Neutrophil (primary cell): ENCODE measurements at regions not wholly inside any gene's neighbourhood (a gene's known extent, or its start where the extent isn't known, plus 50 kb on each side); places are given as distances from the start of the nearest gene placed in this dataset.

ENCODE experiments used
- H3K27ac ChIP-seq: fragments of 200-600 bp; sonication (generic); 2 replicates; pipeline ENCODE4 v1.5.1; 2016; ENCODE audit warnings: mild to moderate bottlenecking, moderate library complexity
- H3K27me3 ChIP-seq: fragments of 200-600 bp; sonication (generic); 2 replicates; pipeline ENCODE4 v1.6.0; 2016; ENCODE audit warnings: mild to moderate bottlenecking
- H3K36me3 ChIP-seq: fragments of 200-600 bp; sonication (generic); 2 replicates; pipeline ENCODE4 v1.5.1; 2017
- H3K4me1 ChIP-seq, 2 experiments: fragments of 200-600 bp in 1 of 2; sonication (generic) in 1 of 2; 1 replicate in 1 of 2; 2 replicates in 1 of 2; pipeline versions ENCODE4 v1.5.1 to v1.6.1; 2013 to 2016; ENCODE audit warnings: low read depth in 1 of 2, low read length in 1 of 2, mild to moderate bottlenecking in 1 of 2, moderate library complexity in 1 of 2; ENCODE audit not compliant: control insufficient read depth in 1 of 2, insufficient read depth in 1 of 2
- H3K4me3 ChIP-seq, 2 experiments: fragments of 200-600 bp in 1 of 2; sonication (generic) in 1 of 2; 1 replicate in 1 of 2; 2 replicates in 1 of 2; pipeline ENCODE4 v1.5.1; 2013 to 2016; ENCODE audit warnings: low read depth in 1 of 2, low read length in 1 of 2, mild to moderate bottlenecking in 1 of 2, moderate library complexity in 1 of 2
- H3K9me3 ChIP-seq: fragments of 200-600 bp; sonication (generic); 2 replicates; pipeline ENCODE4 v1.5.1; 2016
- TF ChIP-seq, protein P1 (sequence below): fragments of 200-600 bp; sonication (generic); IDR thresholded peaks from 2 replicates; pipeline ENCODE4 v1.5.1; 2016; ENCODE audit warnings: antibody characterized with exemption

DNA sequence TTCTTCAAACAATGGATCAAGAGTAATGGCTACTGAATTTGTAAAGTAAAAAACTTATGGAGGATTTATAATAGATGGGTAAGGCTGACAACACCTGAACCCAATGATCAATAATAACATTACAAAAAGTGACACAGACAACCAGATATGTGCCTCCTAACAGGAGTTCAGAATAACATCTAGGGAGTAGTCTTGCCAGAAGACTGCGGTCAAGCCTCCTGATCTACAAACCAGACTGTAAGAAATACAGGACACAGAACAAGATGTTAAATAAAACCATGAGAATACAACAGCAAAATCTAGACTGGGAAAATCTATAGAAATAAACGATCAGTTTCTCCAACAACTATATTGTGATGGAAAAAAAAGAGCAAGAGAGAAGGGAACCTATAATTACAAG, 262.6 kb upstream of the TMTC1 start:
- TF ChIP-seq, protein P1, sequence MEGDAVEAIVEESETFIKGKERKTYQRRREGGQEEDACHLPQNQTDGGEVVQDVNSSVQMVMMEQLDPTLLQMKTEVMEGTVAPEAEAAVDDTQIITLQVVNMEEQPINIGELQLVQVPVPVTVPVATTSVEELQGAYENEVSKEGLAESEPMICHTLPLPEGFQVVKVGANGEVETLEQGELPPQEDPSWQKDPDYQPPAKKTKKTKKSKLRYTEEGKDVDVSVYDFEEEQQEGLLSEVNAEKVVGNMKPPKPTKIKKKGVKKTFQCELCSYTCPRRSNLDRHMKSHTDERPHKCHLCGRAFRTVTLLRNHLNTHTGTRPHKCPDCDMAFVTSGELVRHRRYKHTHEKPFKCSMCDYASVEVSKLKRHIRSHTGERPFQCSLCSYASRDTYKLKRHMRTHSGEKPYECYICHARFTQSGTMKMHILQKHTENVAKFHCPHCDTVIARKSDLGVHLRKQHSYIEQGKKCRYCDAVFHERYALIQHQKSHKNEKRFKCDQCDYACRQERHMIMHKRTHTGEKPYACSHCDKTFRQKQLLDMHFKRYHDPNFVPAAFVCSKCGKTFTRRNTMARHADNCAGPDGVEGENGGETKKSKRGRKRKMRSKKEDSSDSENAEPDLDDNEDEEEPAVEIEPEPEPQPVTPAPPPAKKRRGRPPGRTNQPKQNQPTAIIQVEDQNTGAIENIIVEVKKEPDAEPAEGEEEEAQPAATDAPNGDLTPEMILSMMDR = no peak
- Histone ChIP-seq H3K36me3 (no peaks in the 10 kb centered on the region), H3K9me3 (no peaks in the 10 kb centered on the region), H3K27me3 (no peaks in the 10 kb centered on the region), H3K4me1 (no peaks in the 10 kb centered on the region), H3K27ac (no peak overlapping the region), H3K4me3 (no peak overlapping the region)

DNA sequence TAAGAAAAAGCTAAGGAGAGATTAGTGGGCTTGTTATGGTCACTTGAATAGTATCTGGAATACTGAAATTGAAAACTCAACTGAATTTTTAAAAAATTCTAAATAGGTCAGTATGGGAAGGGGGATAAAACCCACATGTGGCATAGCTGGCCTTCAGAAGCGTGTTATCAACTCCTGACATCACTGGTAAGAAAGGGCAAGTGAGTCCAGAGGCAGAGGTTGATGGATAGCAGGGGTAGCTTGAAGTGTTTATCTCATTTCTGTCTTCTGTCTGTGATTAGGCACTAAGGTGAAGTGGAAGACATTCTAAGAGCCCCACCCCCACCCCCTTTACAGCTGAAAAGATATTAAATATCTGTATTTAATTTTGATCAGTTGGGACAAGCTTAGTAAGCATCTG, 261.4 kb upstream of the TMTC1 start:
- TF ChIP-seq, protein P1 = no peak
- no peaks in the 10 kb centered on the region for H3K36me3 ChIP-seq
- no peak overlapping the region for H3K27ac ChIP-seq
- no peak overlapping the region for H3K4me3 ChIP-seq
- no peaks in the 10 kb centered on the region for H3K27me3 ChIP-seq
- H3K4me1 ChIP-seq = no peaks in the 10 kb centered on the region
- H3K9me3 ChIP-seq = no peaks in the 10 kb centered on the region

DNA sequence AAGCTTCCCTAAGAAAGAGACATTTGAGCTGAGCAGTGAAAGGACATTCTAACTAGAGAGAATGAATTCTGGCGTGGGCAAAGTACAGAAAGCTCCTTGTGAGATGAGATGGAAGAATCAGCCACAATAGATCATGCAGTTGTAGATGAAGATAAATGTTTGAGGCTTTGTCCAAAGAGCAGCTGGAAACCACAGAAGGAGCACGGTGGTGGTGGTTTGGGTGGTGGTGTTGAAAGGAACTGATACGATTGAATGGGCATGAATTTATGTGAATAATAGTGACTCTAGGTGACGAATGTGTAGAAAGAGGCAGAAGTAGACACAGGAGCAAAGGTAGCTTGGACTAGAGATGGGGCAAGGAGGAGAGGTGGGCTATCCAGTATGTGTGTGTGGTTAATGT, 260.5 kb upstream of the TMTC1 start:
- Histone ChIP-seq H3K4me3 (no peak overlapping the region), H3K27me3 (no peaks in the 10 kb centered on the region), H3K27ac (no peak overlapping the region), H3K36me3 (no peaks in the 10 kb centered on the region), H3K9me3 (no peaks in the 10 kb centered on the region), H3K4me1 (no peaks in the 10 kb centered on the region)
- TF ChIP-seq, protein P1 = no peak

DNA sequence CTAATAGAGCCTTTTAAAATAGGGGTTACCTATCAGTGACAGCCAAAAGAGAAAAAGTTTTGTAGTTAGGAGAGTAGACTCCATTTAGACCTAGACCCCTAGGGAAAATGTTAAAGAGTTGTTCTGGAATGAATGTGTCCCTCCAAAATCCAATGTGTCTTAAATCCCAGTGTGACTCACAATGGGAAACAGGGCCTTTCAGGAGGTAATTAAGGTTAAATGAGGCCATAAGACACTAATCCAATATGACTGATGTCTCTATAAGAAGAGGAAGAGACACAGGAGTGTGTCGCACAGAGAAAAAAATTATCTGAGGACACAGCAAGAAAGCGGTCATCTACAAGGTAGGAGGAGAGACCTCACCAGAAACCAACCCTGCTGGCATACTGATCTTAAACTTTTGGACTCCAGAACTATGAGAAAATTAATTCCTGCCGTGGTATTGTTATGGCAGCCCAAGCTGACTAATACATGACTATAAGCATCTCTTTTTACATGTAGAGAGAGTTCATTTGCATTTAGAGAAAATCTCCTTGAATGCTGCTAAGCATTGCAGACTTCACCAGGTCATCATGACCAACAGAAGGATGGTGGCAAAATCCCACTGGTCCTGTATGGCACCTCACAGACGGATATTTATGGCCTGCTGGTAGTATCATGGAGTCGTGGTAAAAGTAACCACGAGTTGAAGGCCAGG, 259.6 kb upstream of the TMTC1 start:
- no peaks in the 10 kb centered on the region for H3K36me3 ChIP-seq
- H3K9me3 ChIP-seq = no peaks in the 10 kb centered on the region
- no peaks in the 10 kb centered on the region for H3K27me3 ChIP-seq
- TF ChIP-seq, protein P1 = no peak
- H3K4me1 ChIP-seq = no peaks in the 10 kb centered on the region
- no peak overlapping the region for H3K4me3 ChIP-seq
- H3K27ac ChIP-seq = no peak overlapping the region

DNA sequence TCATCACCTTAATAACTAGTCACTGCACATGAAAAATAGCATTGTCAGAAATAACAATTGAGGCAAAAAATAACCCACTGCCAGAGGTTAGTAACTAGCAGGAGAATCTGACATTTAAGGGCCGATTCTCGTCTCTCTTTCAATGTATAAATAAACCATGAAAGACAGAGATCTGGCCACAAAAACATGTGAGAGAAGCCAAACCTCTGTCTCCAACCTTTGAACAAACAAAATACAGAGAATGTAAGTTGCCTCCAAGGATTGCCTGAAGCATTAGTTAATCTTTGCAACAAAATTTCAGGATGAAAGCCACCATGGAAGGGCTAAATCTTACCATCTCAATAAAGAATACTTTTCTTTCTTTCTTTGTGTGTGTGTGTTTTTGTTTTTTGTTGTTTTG, 257.4 kb upstream of the TMTC1 start:
- H3K9me3 ChIP-seq = no peaks in the 10 kb centered on the region
- no peaks in the 10 kb centered on the region for H3K4me1 ChIP-seq
- no peak overlapping the region for H3K4me3 ChIP-seq
- no peaks in the 10 kb centered on the region for H3K27me3 ChIP-seq
- H3K27ac ChIP-seq = no peak overlapping the region
- H3K36me3 ChIP-seq = no peaks in the 10 kb centered on the region
- TF ChIP-seq, protein P1 = no peak
